ENCODE measurements at regions not wholly inside any gene's neighbourhood (a gene's known extent, or its start where the extent isn't known, plus 50 kb on each side); places are given as distances from the start of the nearest gene placed in this dataset.

DNA sequence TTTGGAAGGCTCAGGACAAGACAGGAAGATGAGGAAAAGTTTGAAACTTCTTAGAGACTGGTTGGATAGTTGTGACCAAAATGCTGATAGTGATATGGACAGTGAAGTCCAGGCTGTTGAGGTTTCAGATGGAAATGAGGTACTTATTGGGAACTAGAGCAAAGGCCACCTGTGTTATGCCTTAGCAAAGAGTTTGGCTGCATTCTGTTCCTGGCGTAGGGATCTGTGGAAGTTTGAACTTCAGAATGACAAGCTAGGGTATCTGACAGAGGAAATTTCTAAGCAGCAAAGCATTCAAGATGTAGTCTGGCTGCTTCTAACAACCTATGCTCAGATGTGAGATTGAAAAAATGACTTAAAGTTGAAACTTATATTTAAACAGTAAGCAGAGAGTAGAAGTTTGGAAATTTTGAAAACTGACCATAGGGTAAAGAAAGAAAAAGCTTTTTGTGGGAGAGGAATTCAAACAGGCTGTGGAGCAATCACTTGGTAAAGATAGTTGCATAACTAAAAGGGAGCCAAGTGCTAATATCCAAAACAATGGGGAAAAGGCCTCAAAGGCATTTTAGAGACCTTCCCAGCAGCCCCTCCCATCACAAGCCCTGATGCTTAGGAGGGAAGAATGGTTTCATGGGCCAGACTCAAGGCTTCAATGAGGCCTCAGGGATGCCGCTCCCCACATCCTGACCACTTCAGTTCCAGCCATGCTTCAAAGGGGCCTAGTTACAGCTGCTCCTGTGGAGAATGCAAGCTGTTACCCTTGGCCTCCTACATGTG lies 415.1 kb downstream of the INHBA start:
- DNase-seq (ENCODE audit: low read depth in 1 of 2, low spot score in 2 of 2): peak in 1 of 2 experiments; percentile 21
- Histone ChIP-seq H3K36me3 (ENCODE audit: control insufficient read depth in 2 of 4, insufficient read depth in 4 of 4, low read length in 3 of 4) (no peaks in the 10 kb centered on the region), H3K9me3 (ENCODE audit: insufficient read depth in 2 of 2, low read depth in 1 of 2, low read length in 1 of 2) (peaks cover 5 to 7% of the 10 kb centered on the region in 2 experiments; a peak in 2 of 4 replicates), H2AFZ (ENCODE audit: low read length) (no peak overlapping the region), H3K4me3 (ENCODE audit: extremely low read depth in 1 of 4, insufficient read depth in 2 of 4, low read depth in 3 of 4, low read length in 4 of 4) (no peak overlapping the region), H4K5ac (ENCODE audit: insufficient read length, low read depth, low read length) (no peak overlapping the region), H2AK5ac (ENCODE audit: low read depth, low read length) (no peak overlapping the region), H3K4ac (replicated peaks; ENCODE audit: insufficient read length, low read depth, low read length) (no peak overlapping the region), H4K8ac (ENCODE audit: extremely low read depth, insufficient read depth, low read length) (no peak overlapping the region), H3K14ac (ENCODE audit: insufficient read length) (no peak overlapping the region), H4K91ac (replicated peaks; ENCODE audit: insufficient read length, low read length) (no peak overlapping the region), H3K9ac (replicated peaks in 1 of 4; ENCODE audit: extremely low read depth in 1 of 4, low read depth in 3 of 4, low read length in 3 of 4) (no peak overlapping the region), H2BK5ac (ENCODE audit: low read depth, low read length) (no peak overlapping the region), H3K27me3 (replicated peaks in 1 of 4; ENCODE audit: control insufficient read depth in 3 of 4, extremely low read depth in 1 of 4, insufficient read depth in 3 of 4, low read length in 3 of 4) (peaks cover 0 to 13% (median 0%) of the 10 kb centered on the region in 4 experiments; a peak in 4 of 7 replicates), H3K4me1 (replicated peaks in 1 of 4; ENCODE audit: control insufficient read depth in 3 of 4, insufficient read depth in 4 of 4, low read length in 3 of 4) (0 out of 7 replicates have a peak, but pooled peaks cover 0 to 3% (median under 1%) of the 10 kb centered on the region in 4 experiments), H2BK12ac (ENCODE audit: low read depth, low read length) (no peak overlapping the region), H3K23ac (ENCODE audit: insufficient read length) (no peak overlapping the region), H3K4me2 (ENCODE audit: insufficient read depth in 1 of 2, low read depth in 2 of 2, low read length in 2 of 2) (0 out of 4 replicates have a peak overlapping the region, but pooled peaks of 1 of the 2 experiments have one; percentile 10), H3K27ac (ENCODE audit: low read depth, low read length) (no peak overlapping the region), H2BK120ac (replicated peaks; ENCODE audit: low read depth, low read length) (no peak overlapping the region), H3K23me2 (ENCODE audit: low read depth, low read length) (no peaks in the 10 kb centered on the region), H3K79me1 (ENCODE audit: low read depth, low read length) (no peaks in the 10 kb centered on the region), H2BK15ac (ENCODE audit: low read length) (no peak overlapping the region), H3K56ac (replicated peaks; ENCODE audit: insufficient read length, low read depth, low read length) (no peak overlapping the region), H4K20me1 (replicated peaks in 1 of 2; ENCODE audit: control insufficient read depth in 1 of 2, insufficient read depth in 2 of 2, low read length in 2 of 2) (no peaks in the 10 kb centered on the region), H3K79me2 (ENCODE audit: control insufficient read depth in 1 of 2, insufficient read depth in 2 of 2, low read length in 2 of 2) (no peaks in the 10 kb centered on the region), H2BK20ac (ENCODE audit: low read length) (no peak overlapping the region), H3K18ac (ENCODE audit: extremely low read depth, low read length) (no peak overlapping the region)
- ChIA-PET CTCF (ENCODE audit: partially characterized antibody) (interaction anchor here (1.4 kb wide), 1 partner anchor 409 kb away, joined by 4 read pairs; no protein-coding TSS in a partner anchor), POLR2A (ENCODE audit: partially characterized antibody) (no interaction called here)
- 78% methylated on average over 2 of the region's 2 CpGs; no CpG with 5 or more reads in 1 of the 2 experiments for WGBS, 2 experiments (ENCODE audit: extremely low coverage in 1 of 2, insufficient coverage in 1 of 2, insufficient read length in 1 of 2, insufficient replicate concordance in 2 of 2, low coverage in 1 of 2, low lambda C conversion rate in 2 of 2, missing lambda C conversion rate in 1 of 2)
- FAIRE-seq: peak; percentile 80
- TF ChIP-seq FOSL1 (IDR thresholded peaks at IDR 0.05; ENCODE audit: insufficient read depth, low read depth, low read length) (no peak), JUN (IDR thresholded peaks at IDR 0.05; ENCODE audit: low read depth, low read length) (no peak), CEBPB (IDR thresholded peaks at IDR 0.05; ENCODE audit: low read depth, low read length) (peak; percentile 87), RAD21 (IDR thresholded peaks at IDR 0.05 in 1 of 2, conservative IDR thresholded peaks at IDR 0.05 in 1 of 2; ENCODE audit: low read depth in 2 of 2, low read length in 2 of 2) (no peak), SUZ12 (IDR thresholded peaks at IDR 0.05; ENCODE audit: low read length) (no peak), TCF12 (IDR thresholded peaks at IDR 0.05; ENCODE audit: low read depth, low read length) (no peak), SRF (IDR thresholded peaks at IDR 0.05; ENCODE audit: low read depth, low read length) (no peak), GABPA (IDR thresholded peaks at IDR 0.05; ENCODE audit: borderline replicate concordance, insufficient read depth, low read length) (no peak)
- TF ChIP-seq, protein P1, sequence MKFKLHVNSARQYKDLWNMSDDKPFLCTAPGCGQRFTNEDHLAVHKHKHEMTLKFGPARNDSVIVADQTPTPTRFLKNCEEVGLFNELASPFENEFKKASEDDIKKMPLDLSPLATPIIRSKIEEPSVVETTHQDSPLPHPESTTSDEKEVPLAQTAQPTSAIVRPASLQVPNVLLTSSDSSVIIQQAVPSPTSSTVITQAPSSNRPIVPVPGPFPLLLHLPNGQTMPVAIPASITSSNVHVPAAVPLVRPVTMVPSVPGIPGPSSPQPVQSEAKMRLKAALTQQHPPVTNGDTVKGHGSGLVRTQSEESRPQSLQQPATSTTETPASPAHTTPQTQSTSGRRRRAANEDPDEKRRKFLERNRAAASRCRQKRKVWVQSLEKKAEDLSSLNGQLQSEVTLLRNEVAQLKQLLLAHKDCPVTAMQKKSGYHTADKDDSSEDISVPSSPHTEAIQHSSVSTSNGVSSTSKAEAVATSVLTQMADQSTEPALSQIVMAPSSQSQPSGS (IDR thresholded peaks at IDR 0.05; ENCODE audit: low read length): no peak
- TF ChIP-seq, protein P2, sequence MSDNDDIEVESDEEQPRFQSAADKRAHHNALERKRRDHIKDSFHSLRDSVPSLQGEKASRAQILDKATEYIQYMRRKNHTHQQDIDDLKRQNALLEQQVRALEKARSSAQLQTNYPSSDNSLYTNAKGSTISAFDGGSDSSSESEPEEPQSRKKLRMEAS (IDR thresholded peaks at IDR 0.05): 0 out of 2 replicates have a peak, but pooled peaks have one; percentile 18
